Germinal center (tissue), 1 donor: ENCODE measurements at regions not wholly inside any gene's neighbourhood (a gene's known extent, or its start where the extent isn't known, plus 50 kb on each side); places are given as distances from the start of the nearest gene placed in this dataset.

Experiments
- DNase-seq: peaks from one replicate; pipeline ENCODE4 v3.0.0; 2012; ENCODE audit warnings: mixed read lengths, low spot score

DNA sequence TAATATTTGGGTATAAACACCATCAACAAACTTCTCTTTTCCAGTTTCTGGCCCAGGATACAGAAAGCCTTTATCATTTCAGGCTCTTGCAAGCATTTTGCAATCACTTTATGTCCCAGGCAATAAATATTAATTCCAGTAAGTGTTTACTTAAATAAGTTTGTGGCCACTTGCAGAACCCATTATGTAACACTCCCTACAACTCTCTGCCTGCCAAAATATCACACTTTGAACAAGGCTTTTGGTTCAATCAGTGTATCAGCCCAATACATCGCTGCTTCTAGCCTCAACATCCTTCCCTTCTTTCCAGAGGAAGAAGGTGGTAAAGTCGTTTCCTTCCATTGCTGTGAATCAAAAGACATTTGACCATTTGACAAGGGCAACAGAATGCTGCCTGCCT lies 203.0 kb upstream of the USP25 start:
- DNase-seq: no peak

DNA sequence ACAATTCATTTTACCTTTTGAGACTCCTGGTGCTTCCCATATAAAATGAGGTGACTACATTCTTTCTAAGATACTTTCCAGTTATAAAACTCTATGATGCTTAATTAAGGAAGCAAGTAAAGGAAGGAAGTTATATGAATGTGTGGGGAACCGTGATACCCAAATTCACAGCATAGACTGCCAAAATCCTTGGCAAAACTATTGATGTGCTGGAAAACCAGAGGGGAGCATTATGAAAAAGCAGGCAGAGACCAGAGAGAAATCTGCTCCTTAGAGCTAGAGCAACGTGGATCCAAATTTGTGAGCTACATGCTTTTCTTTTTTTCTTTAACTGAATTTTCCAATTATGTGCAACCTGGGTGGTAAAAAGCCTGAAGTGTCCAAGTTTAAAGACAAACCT lies 201.4 kb upstream of the USP25 start:
- DNase-seq: no peak

GRCh38 chr21:15531986-15532385 lies 197.8 kb upstream of the USP25 start:
- DNase-seq: no peak

DNA sequence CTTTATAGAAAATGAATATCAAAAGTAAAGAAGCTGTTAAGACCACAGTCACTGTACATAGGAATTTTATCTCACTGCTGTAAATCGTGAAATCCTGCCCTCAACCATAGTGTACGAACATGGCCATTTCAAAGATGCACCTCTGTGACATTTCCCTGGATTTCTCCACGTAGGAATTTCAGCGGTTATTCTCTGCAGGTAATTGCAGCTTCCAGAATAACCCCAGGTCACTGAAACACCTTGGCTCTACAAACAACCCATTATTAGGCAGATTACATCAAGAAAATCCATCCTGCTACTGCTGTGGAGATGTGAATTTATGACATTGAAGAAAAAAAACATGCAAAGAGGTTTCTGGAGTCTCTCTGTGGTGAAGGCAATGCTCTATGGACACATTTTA lies 196.2 kb upstream of the USP25 start:
- DNase-seq: no peak

GRCh38 chr21:15534450-15534886 lies 195.3 kb upstream of the USP25 start:
- no peak for DNase-seq

GRCh38 chr21:15539376-15539775 lies 190.4 kb upstream of the USP25 start:
- DNase-seq: no peak

- DNase-seq: no peak
Measured at GRCh38 chr21:15543473-15543872, 186.3 kb upstream of the USP25 start.

- DNase-seq: no peak
Measured at GRCh38 chr21:15549671-15550070, 180.1 kb upstream of the USP25 start.

- no peak for DNase-seq
Measured at GRCh38 chr21:15552914-15553494, 176.8 kb upstream of the USP25 start.

- DNase-seq: no peak
Measured at GRCh38 chr21:15557925-15558324, 171.9 kb upstream of the USP25 start.

GRCh38 chr21:15558884-15559283 lies 170.9 kb upstream of the USP25 start:
- no peak for DNase-seq

DNA sequence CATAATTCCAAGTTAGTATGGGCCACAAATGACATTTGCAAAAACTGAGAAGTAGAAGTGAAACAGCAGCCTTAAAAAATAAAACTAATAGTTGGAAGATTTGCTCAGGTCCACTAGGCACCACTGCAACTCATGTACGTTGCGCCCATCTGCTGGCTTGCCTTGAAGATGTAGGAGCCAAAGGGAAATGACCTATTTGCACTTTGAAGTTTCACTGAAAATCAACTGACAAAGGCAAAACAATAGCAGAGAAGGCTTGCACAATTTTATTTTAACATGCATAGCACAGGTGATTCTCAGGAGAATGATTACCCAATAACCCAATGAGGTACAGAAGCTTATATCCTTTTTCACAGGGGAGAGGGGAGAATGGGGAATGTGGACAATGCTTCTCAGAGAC lies 170.1 kb upstream of the USP25 start:
- DNase-seq: no peak

DNA sequence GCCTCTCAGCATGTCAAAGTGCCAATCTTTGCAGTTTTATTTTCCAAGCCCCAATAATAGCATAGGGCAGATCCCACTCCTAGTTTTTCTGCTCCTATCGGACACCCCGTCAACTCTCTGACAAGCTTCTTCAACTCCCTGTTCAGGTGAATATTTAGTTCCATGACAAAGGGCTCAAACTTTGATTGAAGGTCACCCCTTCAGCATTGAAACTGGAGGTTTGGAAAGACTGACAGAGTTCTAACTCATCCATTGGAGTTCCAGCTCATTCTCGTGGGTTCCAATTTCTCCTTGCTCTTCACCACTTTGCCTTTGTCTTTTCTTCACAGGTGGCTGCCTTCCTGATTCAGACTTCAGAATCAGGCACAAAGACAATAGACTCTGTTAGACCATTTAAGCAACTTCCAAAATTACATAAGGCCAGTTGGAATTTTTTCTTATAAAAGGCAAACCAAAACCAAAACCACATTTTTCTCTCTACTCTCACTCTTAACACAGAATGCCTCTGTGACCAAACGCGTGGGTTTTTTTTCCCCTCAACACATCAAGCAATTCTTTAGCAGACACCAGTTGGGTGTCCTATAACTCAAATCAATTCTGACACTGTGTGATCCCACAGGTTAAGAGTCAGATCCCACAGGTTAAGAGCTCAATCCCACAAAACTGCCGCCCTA lies 169.3 kb upstream of the USP25 start:
- DNase-seq: no peak

DNA sequence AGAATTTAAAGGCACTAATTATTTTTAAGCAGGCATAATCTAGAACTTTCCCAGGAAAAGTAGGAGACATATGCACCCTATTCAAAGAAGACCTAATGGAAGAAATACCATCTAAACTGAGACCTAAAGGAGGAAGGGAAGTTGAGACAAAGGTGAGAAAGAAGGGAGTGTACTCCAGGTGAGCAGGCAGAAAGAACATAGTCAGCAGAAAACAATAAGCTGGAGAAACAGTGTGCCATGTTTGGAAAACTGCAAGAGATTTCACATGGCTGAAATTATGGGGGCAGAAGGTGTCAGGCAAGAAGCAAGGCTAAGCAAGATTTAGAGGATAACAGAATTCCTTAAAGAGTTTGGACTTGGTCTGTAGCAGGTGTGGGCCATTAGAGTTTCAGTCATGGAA lies 167.0 kb upstream of the USP25 start:
- no peak for DNase-seq

DNA sequence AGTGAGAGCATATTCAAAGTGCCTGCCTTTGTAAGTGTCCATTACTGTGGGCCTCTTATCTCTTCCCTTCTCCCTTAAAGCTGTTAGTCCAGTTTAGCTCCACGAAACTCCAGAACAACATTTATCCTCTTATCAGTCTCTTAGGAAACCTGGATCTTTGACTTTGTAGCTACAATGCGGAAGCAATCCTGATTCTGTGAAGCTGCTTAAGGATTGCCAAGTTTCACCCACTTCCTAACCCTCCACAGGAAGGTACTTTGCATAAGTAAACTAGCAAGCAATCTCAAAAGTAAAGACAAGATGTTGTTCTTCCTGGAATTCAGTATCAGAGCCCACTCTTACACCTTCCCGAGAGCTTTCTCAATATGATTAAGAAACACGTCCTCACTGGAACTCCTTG lies 164.9 kb upstream of the USP25 start:
- DNase-seq: no peak

DNA sequence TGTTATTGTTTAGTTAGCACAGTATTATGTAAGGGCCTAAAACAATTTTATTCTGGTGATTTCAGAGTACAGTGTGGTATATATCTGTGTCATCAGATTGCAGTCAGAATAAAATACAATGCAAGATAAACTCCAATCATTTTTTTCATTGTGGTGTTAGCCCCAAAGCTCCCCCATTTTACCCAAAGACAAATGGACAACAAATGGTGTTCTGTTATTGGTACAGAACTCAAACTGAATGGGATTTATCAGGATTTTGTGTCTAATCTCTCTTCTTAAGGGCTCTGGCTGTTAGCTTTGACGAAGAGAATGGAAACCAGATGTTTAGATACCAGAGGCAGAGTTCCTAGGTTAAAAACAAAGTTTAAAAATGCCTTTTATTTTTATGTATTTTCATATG lies 163.1 kb upstream of the USP25 start:
- DNase-seq: no peak

- no peak for DNase-seq
Measured at GRCh38 chr21:15567191-15567590, 162.6 kb upstream of the USP25 start.

GRCh38 chr21:15568516-15568915 lies 161.3 kb upstream of the USP25 start:
- no peak for DNase-seq

DNA sequence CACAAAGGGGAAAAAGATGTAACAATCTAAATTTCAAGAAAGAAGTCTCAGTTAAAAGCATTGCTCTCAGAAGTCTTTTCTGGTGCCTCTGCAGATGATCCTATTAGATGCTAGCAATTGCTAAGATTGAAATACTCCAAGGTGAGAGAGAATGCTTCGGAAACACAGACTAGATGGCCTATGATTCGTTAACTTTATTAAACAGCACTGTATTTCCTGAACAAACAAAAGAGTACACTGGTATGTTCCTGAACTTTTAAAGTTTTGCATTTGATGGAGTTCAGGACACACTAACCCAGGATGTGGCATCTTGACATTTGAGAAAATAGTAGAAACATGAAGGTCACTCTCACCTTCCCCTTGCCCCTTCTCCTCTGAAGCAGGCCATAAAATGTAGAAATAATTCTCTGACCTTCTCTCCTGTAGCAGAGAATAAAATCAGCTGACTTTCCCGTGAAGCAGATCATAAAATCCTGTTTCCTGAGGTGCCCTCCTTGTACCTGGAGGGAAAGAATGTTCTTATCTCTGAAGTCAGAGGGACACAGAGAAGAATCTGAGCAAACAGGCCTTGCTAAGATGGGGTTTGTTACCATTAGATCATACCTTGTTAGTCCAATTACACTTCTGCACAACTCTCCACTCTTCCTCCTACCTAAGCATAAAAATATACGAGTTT lies 142.9 kb upstream of the USP25 start:
- DNase-seq: no peak

- peak; percentile 8 for DNase-seq
Measured at GRCh38 chr21:15592271-15592860, 137.4 kb upstream of the USP25 start.

- DNase-seq: no peak
Measured at GRCh38 chr21:15592957-15593356, 136.8 kb upstream of the USP25 start.

- no peak for DNase-seq
Measured at GRCh38 chr21:15601390-15601789, 128.4 kb upstream of the USP25 start.

GRCh38 chr21:15604413-15604812 lies 125.4 kb upstream of the USP25 start:
- DNase-seq: no peak
